ENCODE measurements at regions not wholly inside any gene's neighbourhood (a gene's known extent, or its start where the extent isn't known, plus 50 kb on each side); places are given as distances from the start of the nearest gene placed in this dataset.

- TF ChIP-seq CTCF (conservative IDR thresholded peaks at IDR 0.05 in 1 of 2, IDR thresholded peaks at IDR 0.05 in 1 of 2; ENCODE audit: extremely low read depth in 1 of 2, insufficient read depth in 1 of 2, low read depth in 1 of 2, low read length in 2 of 2) (no peak), EZH2 (IDR thresholded peaks at IDR 0.05; ENCODE audit: borderline replicate concordance, low read length) (no peak)
Measured at GRCh38 chr3:74722211-74722610, 107.8 kb upstream of the CNTN3 start.

All from mammary epithelial cell (primary cell).